Fibroblast of lung (primary cell): ENCODE measurements at regions not wholly inside any gene's neighbourhood (a gene's known extent, or its start where the extent isn't known, plus 50 kb on each side); places are given as distances from the start of the nearest gene placed in this dataset.

ENCODE experiments used
- DNase-seq, 2 donors: peaks; one replicate each; pipeline versions ENCODE4 v3.0.0 to v3.0.0-alpha.2; 2010; ENCODE audit warnings: low read depth in 2 of 2
- H2AFZ ChIP-seq: 2 replicates; pipeline ENCODE4 v1.5.1; 2012; ENCODE audit warnings: low read length, control low read depth, inconsistent platforms
- H3K27ac ChIP-seq: 2 replicates; pipeline ENCODE4 v1.5.1; 2011; ENCODE audit warnings: low read length, control low read depth; ENCODE audit not compliant: insufficient read depth
- H3K27me3 ChIP-seq: 2 replicates; pipeline ENCODE4 v1.5.1; 2011; ENCODE audit warnings: mild to moderate bottlenecking, low read length; ENCODE audit not compliant: control insufficient read depth, insufficient read depth
- H3K36me3 ChIP-seq: 2 replicates; pipeline ENCODE4 v1.5.1; 2011; ENCODE audit warnings: low read length; ENCODE audit not compliant: control insufficient read depth, insufficient read depth
- H3K4me1 ChIP-seq: 2 replicates; pipeline ENCODE4 v1.5.1; 2011; ENCODE audit warnings: low read length; ENCODE audit not compliant: control insufficient read depth, insufficient read depth; ENCODE audit errors: extremely low read depth
- H3K4me2 ChIP-seq: 2 replicates; pipeline ENCODE4 v1.5.1; 2011; ENCODE audit warnings: low read length, control low read depth; ENCODE audit not compliant: insufficient read depth; ENCODE audit errors: extremely low read depth
- H3K4me3 ChIP-seq, 4 experiments: fragments of 200-600 bp in 1 of 4; sonication (generic) in 1 of 4; replicated peaks in 1 of 4; 2 replicates each; pipeline ENCODE4 v1.5.1; 2011 to 2016; ENCODE audit warnings: low read length in 4 of 4, low read depth in 3 of 4, mild to moderate bottlenecking in 3 of 4, control low read depth in 2 of 4, inconsistent platforms in 1 of 4, mixed read lengths in 1 of 4; ENCODE audit not compliant: insufficient read depth in 1 of 4; ENCODE audit errors: control extremely low read depth in 1 of 4
- H3K79me2 ChIP-seq: 2 replicates; pipeline ENCODE4 v1.5.1; 2012; ENCODE audit warnings: mild to moderate bottlenecking, low read length, inconsistent platforms; ENCODE audit not compliant: control insufficient read depth, insufficient read depth
- H3K9ac ChIP-seq: 2 replicates; pipeline ENCODE4 v1.5.1; 2011; ENCODE audit warnings: mild to moderate bottlenecking, low read length, control low read depth; ENCODE audit not compliant: insufficient read depth
- H3K9me3 ChIP-seq: 2 replicates; pipeline ENCODE4 v1.5.1; 2012; ENCODE audit warnings: low read depth, low read length; ENCODE audit not compliant: control insufficient read depth, insufficient read depth
- H4K20me1 ChIP-seq: 2 replicates; pipeline ENCODE4 v1.5.1; 2011; ENCODE audit warnings: low read length; ENCODE audit not compliant: control insufficient read depth, insufficient read depth; ENCODE audit errors: extremely low read depth
- EZH2 ChIP-seq: IDR thresholded peaks from 2 replicates; pipeline ENCODE4 v1.5.1; 2012; ENCODE audit warnings: low read length, control low read depth, mild to moderate bottlenecking; ENCODE audit errors: missing control alignments
- TF ChIP-seq, protein P1 (sequence below), 2 donors: IDR thresholded peaks in 1 of 2; conservative IDR thresholded peaks in 1 of 2; 1 replicate in 1 of 2; 2 replicates in 1 of 2; pipeline ENCODE4 v1.5.1; 2011 to 2012; ENCODE audit warnings: low read length in 2 of 2, control low read depth in 1 of 2, inconsistent platforms in 1 of 2, low read depth in 1 of 2, mild to moderate bottlenecking in 1 of 2

DNA sequence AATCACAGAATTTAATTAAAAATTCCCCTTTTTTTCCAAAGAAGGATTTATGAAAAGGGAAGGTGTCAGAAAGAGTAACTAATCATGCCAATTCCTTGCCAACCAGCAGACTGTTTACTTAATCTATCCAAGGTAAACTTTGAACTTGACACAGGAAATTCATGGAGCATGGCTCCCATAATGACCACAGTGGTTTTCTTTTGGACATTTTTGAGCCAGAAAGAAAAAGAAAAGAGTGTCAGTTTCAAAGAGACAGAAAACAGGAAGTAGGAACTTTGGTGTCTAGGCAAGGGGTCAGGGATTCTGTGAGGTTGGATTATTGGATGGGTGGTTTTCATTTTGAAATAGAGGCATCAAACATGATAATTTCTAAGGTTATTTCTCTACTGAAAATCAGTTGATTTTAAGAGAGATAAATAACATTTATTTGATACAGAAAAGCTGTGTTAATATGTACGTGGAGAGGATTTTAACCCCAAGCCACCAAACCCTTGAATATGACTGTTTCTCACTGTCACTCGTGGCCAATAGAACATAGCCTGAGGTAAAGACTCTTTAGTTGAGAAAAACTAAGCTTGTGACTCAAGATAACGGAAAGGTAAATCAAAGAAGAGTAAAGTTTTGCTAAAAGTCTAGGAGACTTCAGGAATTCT, 196.1 kb downstream of the TTC6 start:
- no peak for DNase-seq
- Histone ChIP-seq H3K4me1 (no peaks in the 10 kb centered on the region), H3K27me3 (no peaks in the 10 kb centered on the region), H3K4me3 (no peak overlapping the region), H4K20me1 (no peaks in the 10 kb centered on the region), H2AFZ (no peak overlapping the region), H3K9ac (no peak overlapping the region), H3K27ac (no peak overlapping the region), H3K79me2 (no peaks in the 10 kb centered on the region), H3K36me3 (no peaks in the 10 kb centered on the region), H3K4me2 (no peak overlapping the region), H3K9me3 (no peaks in the 10 kb centered on the region)
- TF ChIP-seq EZH2 = no peak
- TF ChIP-seq, protein P1, sequence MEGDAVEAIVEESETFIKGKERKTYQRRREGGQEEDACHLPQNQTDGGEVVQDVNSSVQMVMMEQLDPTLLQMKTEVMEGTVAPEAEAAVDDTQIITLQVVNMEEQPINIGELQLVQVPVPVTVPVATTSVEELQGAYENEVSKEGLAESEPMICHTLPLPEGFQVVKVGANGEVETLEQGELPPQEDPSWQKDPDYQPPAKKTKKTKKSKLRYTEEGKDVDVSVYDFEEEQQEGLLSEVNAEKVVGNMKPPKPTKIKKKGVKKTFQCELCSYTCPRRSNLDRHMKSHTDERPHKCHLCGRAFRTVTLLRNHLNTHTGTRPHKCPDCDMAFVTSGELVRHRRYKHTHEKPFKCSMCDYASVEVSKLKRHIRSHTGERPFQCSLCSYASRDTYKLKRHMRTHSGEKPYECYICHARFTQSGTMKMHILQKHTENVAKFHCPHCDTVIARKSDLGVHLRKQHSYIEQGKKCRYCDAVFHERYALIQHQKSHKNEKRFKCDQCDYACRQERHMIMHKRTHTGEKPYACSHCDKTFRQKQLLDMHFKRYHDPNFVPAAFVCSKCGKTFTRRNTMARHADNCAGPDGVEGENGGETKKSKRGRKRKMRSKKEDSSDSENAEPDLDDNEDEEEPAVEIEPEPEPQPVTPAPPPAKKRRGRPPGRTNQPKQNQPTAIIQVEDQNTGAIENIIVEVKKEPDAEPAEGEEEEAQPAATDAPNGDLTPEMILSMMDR (conservative IDR thresholded peaks at IDR 0.05 in 1 of 2, IDR thresholded peaks at IDR 0.05 in 1 of 2; ENCODE audit: low read depth in 1 of 2, low read length in 2 of 2) = no peak

DNA sequence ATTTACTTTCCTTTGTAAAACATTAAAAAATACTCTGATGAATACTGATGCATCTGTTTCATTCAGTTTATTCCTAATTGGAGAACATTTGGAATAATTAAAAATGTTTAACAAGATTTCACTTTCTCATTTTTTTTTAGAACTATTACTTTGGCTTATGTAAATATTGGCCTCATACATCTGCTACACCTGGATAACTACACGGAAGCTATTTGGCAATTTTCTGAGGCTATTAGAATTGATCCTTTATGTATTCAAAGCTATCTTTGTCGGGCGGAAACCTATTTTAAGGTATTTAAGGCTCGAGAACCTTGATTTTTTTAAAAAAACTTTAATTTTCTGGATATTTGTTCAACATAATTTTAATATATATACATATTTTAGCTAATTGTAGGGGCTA, 196.7 kb downstream of the TTC6 start:
- H3K9me3 ChIP-seq = no peaks in the 10 kb centered on the region
- H3K27ac ChIP-seq = no peak overlapping the region
- no peak overlapping the region for H2AFZ ChIP-seq
- H3K4me3 ChIP-seq = no peak overlapping the region
- no peaks in the 10 kb centered on the region for H3K79me2 ChIP-seq
- no peaks in the 10 kb centered on the region for H4K20me1 ChIP-seq
- no peaks in the 10 kb centered on the region for H3K27me3 ChIP-seq
- TF ChIP-seq, protein P1 (conservative IDR thresholded peaks at IDR 0.05 in 1 of 2, IDR thresholded peaks at IDR 0.05 in 1 of 2; ENCODE audit: low read depth in 1 of 2, low read length in 2 of 2) = no peak
- TF ChIP-seq EZH2 = no peak
- H3K4me1 ChIP-seq = no peaks in the 10 kb centered on the region
- no peak for DNase-seq
- no peak overlapping the region for H3K9ac ChIP-seq
- no peaks in the 10 kb centered on the region for H3K36me3 ChIP-seq
- H3K4me2 ChIP-seq = no peak overlapping the region

DNA sequence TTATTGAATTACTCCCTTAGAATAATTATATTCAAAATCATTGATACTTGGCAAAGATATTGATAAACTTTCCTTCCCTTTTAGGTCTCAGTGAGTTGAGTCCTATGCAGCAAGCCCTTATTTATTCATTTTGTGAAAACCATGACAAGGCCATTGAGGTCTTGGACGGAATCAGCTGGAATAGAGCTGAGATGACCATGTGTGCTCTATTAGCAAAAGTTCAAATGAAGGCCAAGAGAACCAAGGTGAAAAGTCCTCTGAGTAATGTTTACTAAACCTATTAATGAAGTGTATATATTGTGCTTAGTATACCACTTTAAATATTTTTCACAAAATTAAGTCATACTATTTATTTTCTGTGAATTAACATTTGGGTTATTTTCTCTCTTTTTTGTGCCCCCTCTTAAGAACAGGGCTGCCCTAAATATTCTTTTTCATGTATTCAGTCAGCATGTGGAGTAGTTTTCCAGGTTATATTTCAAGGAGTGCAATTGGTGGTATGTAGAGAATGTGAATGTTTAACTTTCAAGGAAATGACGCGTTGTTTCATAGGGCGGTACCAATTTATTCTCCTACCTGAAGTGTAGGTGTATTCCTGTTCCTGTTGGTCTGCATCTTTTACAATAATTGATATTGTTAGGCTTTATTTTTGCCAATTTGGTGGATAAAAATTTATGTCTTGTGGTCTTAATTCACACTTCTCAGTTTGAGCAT, 201.4 kb downstream of the TTC6 start:
- H3K79me2 ChIP-seq = no peaks in the 10 kb centered on the region
- H3K9me3 ChIP-seq = no peaks in the 10 kb centered on the region
- H4K20me1 ChIP-seq = no peaks in the 10 kb centered on the region
- no peak overlapping the region for H2AFZ ChIP-seq
- H3K27ac ChIP-seq = no peak overlapping the region
- no peaks in the 10 kb centered on the region for H3K4me1 ChIP-seq
- H3K36me3 ChIP-seq = no peaks in the 10 kb centered on the region
- TF ChIP-seq, protein P1 (conservative IDR thresholded peaks at IDR 0.05 in 1 of 2, IDR thresholded peaks at IDR 0.05 in 1 of 2; ENCODE audit: low read depth in 1 of 2, low read length in 2 of 2) = no peak
- no peak for TF ChIP-seq EZH2
- no peak for DNase-seq
- H3K27me3 ChIP-seq = no peaks in the 10 kb centered on the region
- no peak overlapping the region for H3K4me2 ChIP-seq
- no peak overlapping the region for H3K4me3 ChIP-seq
- H3K9ac ChIP-seq = no peak overlapping the region
